ENCODE measurements at regions not wholly inside any gene's neighbourhood (a gene's known extent, or its start where the extent isn't known, plus 50 kb on each side); places are given as distances from the start of the nearest gene placed in this dataset.

DNA sequence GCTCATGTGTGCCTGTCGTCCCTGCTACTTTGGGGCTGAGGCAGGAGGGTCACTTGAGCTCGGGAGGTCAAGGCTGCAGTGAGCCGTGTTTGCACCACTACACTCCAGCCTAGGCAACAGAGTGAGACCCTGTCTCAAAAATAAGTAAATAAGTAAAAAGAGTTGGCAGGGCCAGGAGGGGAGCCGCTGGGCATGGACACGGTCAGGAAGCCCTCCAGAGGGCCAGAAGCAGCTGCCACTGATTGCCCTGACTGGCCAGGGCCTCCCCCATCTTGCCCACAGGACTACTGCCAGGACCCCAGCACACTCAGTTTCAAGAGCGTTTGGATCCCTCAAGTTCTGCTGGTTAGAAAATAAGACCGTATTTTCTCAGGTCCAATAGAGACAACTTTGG lies 112.2 kb upstream of the IPO9 start:
- intact Hi-C loops (cut with DNase I; ENCODE audit: low total_unique reads), result no loop called here
- H3K27me3 ChIP-seq, result no peaks in the 10 kb centered on the region
- peak overlapping the region; percentile 84 to 97 for H3K27ac ChIP-seq
- H3K36me3 ChIP-seq, result no peaks in the 10 kb centered on the region
- no peak for DNase-seq (ENCODE audit: low spot score in 2 of 2)
- peaks cover 0 to 25% of the 10 kb centered on the region in 2 donors for H3K4me1 ChIP-seq
- no peak overlapping the region for H3K4me3 ChIP-seq
- TF ChIP-seq POLR2AphosphoS5 (IDR thresholded peaks at IDR 0.05), result no peak
- TF ChIP-seq, protein P1, sequence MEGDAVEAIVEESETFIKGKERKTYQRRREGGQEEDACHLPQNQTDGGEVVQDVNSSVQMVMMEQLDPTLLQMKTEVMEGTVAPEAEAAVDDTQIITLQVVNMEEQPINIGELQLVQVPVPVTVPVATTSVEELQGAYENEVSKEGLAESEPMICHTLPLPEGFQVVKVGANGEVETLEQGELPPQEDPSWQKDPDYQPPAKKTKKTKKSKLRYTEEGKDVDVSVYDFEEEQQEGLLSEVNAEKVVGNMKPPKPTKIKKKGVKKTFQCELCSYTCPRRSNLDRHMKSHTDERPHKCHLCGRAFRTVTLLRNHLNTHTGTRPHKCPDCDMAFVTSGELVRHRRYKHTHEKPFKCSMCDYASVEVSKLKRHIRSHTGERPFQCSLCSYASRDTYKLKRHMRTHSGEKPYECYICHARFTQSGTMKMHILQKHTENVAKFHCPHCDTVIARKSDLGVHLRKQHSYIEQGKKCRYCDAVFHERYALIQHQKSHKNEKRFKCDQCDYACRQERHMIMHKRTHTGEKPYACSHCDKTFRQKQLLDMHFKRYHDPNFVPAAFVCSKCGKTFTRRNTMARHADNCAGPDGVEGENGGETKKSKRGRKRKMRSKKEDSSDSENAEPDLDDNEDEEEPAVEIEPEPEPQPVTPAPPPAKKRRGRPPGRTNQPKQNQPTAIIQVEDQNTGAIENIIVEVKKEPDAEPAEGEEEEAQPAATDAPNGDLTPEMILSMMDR (IDR thresholded peaks at IDR 0.05), result no peak
- no peak for TF ChIP-seq POLR2A (IDR thresholded peaks at IDR 0.05)
- H3K9me3 ChIP-seq, result no peaks in the 10 kb centered on the region

DNA sequence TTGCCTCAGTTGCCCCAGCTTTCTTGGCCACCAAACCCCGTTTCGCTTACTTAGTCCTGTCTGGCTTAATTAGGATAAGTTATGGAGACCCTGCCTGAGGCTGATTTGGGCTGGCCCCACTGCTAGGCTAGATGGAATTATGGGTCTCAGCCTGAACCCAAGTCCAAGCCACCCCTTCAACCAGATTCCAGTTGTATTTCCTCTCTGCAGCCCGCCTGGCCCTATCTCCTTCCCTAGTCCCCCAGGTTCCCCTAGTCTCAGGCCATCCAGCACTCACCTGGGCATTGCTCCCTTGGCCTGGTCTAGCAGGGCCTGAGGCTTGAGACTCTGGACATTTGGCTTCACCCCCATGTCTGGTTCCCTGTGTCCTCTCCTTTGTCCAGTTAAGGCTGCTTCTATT lies 111.7 kb upstream of the IPO9 start:
- H3K4me1 ChIP-seq, result peaks cover 0 to 25% of the 10 kb centered on the region in 2 donors
- no peak for DNase-seq (ENCODE audit: low spot score in 2 of 2)
- intact Hi-C loops (cut with DNase I; ENCODE audit: low total_unique reads), result no loop called here
- H3K36me3 ChIP-seq, result no peaks in the 10 kb centered on the region
- no peaks in the 10 kb centered on the region for H3K27me3 ChIP-seq
- peak overlapping the region; percentile 84 to 97 for H3K27ac ChIP-seq
- no peak overlapping the region for H3K4me3 ChIP-seq
- TF ChIP-seq, protein P1 (IDR thresholded peaks at IDR 0.05), result no peak
- TF ChIP-seq POLR2A (IDR thresholded peaks at IDR 0.05) (no peak), POLR2AphosphoS5 (IDR thresholded peaks at IDR 0.05) (no peak)
- H3K9me3 ChIP-seq, result no peaks in the 10 kb centered on the region

DNA sequence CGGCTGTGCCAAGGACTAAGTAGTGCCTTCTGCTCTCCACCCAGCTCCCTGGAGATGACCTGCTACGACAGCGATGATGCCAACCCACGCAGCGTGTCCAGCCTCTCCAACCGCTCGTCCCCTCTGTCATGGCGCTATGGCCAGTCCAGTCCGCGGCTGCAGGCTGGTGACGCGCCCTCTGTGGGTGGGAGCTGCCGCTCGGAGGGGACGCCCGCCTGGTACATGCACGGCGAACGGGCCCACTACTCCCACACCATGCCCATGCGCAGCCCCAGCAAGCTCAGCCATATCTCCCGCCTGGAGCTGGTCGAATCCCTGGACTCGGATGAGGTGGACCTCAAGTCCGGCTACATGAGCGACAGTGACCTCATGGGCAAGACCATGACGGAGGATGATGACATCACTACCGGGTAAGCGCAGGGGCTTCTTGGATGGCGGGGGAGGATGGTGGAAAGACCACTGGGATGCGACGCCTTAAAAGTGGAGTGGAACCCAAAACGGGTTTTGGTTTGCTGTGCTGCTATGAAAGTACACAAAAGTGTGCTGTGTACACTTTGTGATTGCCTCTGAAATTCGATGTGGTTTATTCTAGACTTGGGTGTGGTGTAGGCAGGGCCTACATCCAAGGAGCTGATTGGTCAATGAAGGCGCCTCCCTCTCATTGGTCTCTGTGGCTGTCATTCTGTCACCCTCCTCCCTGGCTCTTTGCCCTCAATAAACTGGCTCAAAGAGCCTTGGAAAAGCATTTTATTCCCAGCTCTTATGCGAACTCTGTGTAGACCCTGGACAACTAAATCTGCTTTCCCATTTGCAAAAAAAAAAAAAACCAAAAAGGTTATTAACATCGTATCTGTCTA lies 110.4 kb upstream of the IPO9 start:
- TF ChIP-seq POLR2AphosphoS5 (IDR thresholded peaks at IDR 0.05), result no peak
- TF ChIP-seq POLR2A (IDR thresholded peaks at IDR 0.05), result no peak
- TF ChIP-seq, protein P1 (IDR thresholded peaks at IDR 0.05), result no peak
- no peak for DNase-seq (ENCODE audit: low spot score in 2 of 2)
- intact Hi-C loops (cut with DNase I; ENCODE audit: low total_unique reads), result no loop called here
- Histone ChIP-seq H3K4me3 (no peak overlapping the region), H3K27ac (peak overlapping the region; percentile 89 to 97), H3K36me3 (no peaks in the 10 kb centered on the region), H3K9me3 (no peaks in the 10 kb centered on the region), H3K4me1 (peaks cover 0 to 25% of the 10 kb centered on the region in 2 donors), H3K27me3 (no peaks in the 10 kb centered on the region)

DNA sequence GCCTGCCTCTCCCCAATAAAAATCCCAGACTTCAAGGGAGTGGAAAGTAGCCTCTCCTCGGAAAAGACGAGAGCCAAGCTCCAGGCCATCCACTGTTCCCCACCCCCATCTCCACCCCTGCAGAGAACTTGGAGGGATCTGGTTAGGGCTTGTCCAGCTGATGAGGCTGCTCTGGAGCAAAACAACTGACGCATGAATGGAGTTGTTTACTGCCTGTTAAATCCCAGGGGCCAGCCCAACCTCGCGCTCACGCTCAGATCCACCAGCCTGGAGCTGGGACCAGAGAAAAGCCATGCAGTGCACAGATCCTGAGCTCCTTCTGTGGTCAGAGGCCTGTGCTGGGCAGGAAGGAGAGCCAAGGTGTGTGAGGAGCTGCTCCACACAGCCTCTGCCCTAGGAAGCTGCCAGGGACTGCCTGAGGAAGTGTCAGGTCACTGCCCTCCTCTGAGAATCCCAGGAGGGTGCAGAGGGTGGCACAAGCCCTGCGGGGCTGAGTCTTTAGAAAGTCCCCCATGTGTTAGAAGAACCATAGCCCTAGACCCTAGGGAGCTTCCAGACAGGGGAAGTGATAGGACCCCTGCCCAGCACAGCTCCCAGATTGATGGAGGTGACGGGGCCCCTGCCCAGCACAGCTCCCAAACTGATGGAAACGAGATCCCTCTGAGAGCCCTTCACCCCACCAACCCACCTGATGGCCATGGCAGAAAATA lies 109.0 kb upstream of the IPO9 start:
- no peaks in the 10 kb centered on the region for H3K36me3 ChIP-seq
- intact Hi-C loops (cut with DNase I; ENCODE audit: low total_unique reads), result no loop called here
- peak overlapping the region in 1 of 3 donors; percentile 13 for H3K4me3 ChIP-seq
- peaks cover 0 to 17% of the 10 kb centered on the region in 2 donors for H3K4me1 ChIP-seq
- DNase-seq (ENCODE audit: low spot score in 2 of 2), result peak in 1 of 2 donors; percentile 51
- H3K27me3 ChIP-seq, result no peaks in the 10 kb centered on the region
- no peaks in the 10 kb centered on the region for H3K9me3 ChIP-seq
- peak overlapping the region; percentile 89 to 97 for H3K27ac ChIP-seq
- TF ChIP-seq POLR2AphosphoS5 (IDR thresholded peaks at IDR 0.05), result peak; percentile 70 to 75 (median 73)
- TF ChIP-seq, protein P1 (IDR thresholded peaks at IDR 0.05), result no peak

DNA sequence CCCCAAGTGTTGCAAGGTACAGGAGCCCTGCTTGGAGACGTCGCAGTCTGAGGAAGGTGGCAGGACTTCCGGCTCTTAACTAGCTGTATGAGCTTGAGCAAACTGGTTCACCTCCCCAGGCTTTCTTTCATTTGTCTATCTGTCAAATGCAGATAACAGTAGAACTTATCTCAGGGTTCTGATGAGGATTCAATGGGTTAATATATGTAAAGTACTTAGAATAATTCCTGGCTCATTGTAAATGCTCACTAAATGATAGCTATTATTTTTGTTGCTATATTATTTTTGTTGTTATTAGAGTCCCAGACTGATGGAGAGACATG lies 108.5 kb upstream of the IPO9 start:
- Histone ChIP-seq H3K4me1 (peaks cover 0 to 13% of the 10 kb centered on the region in 2 donors), H3K27me3 (no peaks in the 10 kb centered on the region), H3K27ac (peak overlapping the region; percentile 89 to 97), H3K4me3 (no peak overlapping the region), H3K36me3 (no peaks in the 10 kb centered on the region), H3K9me3 (no peaks in the 10 kb centered on the region)
- no peak for DNase-seq (ENCODE audit: low spot score in 2 of 2)
- TF ChIP-seq POLR2A (IDR thresholded peaks at IDR 0.05), result no peak
- no peak for TF ChIP-seq POLR2AphosphoS5 (IDR thresholded peaks at IDR 0.05)
- intact Hi-C loops (cut with DNase I; ENCODE audit: low total_unique reads), result no loop called here
